ENCODE measurements at regions not wholly inside any gene's neighbourhood (a gene's known extent, or its start where the extent isn't known, plus 50 kb on each side); places are given as distances from the start of the nearest gene placed in this dataset.

GRCh38 chr5:3126639-3127038, 375.2 kb upstream of the IRX2 start:
- no peak for ATAC-seq
- Histone ChIP-seq H3K9me3 (no peaks in the 10 kb centered on the region), H3K27ac (no peak overlapping the region), H3K36me3 (replicated peaks in 1 of 2; ENCODE audit: insufficient read depth in 1 of 2, low read depth in 2 of 2) (no peaks in the 10 kb centered on the region), H3K27me3 (peaks cover 0 to 4% of the 10 kb centered on the region in 2 donors), H3K4me3 (no peak overlapping the region), H3K4me1 (no peaks in the 10 kb centered on the region)
- intact Hi-C loops (cut with DNase I): no loop called here
- TF ChIP-seq POLR2A (IDR thresholded peaks at IDR 0.05) (no peak), CTCF (IDR thresholded peaks at IDR 0.05) (no peak)
- no peak for DNase-seq
- 10 to 51% methylated on average over 2 to 10 of the region's 10 CpGs for WGBS, 2 donors

GRCh38 chr5:3124410-3124809, 372.9 kb upstream of the IRX2 start:
- intact Hi-C loops (cut with DNase I): no loop called here

DNA sequence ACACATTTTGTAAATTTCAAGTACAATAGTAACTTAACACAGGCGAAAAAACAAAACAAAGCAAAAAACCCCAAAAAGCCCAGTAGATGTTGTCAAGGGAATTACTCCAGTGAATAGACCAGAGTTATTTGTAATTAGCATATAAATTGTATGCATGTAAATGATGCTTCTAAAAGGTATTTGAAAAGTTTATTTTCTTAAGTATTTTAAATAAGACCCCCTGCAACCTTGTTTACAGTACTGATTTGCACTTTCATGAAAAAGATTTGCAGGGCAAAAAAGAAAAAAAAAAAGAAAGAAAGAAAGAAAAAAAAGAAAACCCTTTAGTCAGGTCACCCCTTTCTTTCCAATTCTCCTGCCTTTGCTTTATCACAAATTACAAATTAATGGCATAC, 372.3 kb upstream of the IRX2 start:
- no peak for DNase-seq
- peaks cover 0 to 17% of the 10 kb centered on the region in 2 donors for H3K27me3 ChIP-seq
- no peaks in the 10 kb centered on the region for H3K36me3 ChIP-seq (replicated peaks in 1 of 2; ENCODE audit: insufficient read depth in 1 of 2, low read depth in 2 of 2)
- ATAC-seq: no peak
- no peaks in the 10 kb centered on the region for H3K9me3 ChIP-seq
- no peak overlapping the region for H3K27ac ChIP-seq
- H3K4me1 ChIP-seq: no peaks in the 10 kb centered on the region
- 73 to 77% methylated on average over 1 of the region's 1 CpG for WGBS, 2 donors
- H3K4me3 ChIP-seq: no peak overlapping the region
- intact Hi-C loops (cut with DNase I): no loop called here
- TF ChIP-seq CTCF (IDR thresholded peaks at IDR 0.05) (no peak), POLR2A (IDR thresholded peaks at IDR 0.05) (no peak)

More at GRCh38 chr5:3124410-3124809, 372.9 kb upstream of the IRX2 start:
- no peak overlapping the region for H3K4me3 ChIP-seq
- DNase-seq: no peak
- 57 to 83% methylated on average over 6 of the region's 6 CpGs for WGBS, 2 donors
- H3K4me1 ChIP-seq: no peaks in the 10 kb centered on the region
- no peak for ATAC-seq
- no peak for TF ChIP-seq CTCF (IDR thresholded peaks at IDR 0.05)
- no peak overlapping the region for H3K27ac ChIP-seq
- no peaks in the 10 kb centered on the region for H3K36me3 ChIP-seq (replicated peaks in 1 of 2; ENCODE audit: insufficient read depth in 1 of 2, low read depth in 2 of 2)
- peaks cover 0 to 15% of the 10 kb centered on the region in 2 donors for H3K27me3 ChIP-seq
- no peaks in the 10 kb centered on the region for H3K9me3 ChIP-seq

DNA sequence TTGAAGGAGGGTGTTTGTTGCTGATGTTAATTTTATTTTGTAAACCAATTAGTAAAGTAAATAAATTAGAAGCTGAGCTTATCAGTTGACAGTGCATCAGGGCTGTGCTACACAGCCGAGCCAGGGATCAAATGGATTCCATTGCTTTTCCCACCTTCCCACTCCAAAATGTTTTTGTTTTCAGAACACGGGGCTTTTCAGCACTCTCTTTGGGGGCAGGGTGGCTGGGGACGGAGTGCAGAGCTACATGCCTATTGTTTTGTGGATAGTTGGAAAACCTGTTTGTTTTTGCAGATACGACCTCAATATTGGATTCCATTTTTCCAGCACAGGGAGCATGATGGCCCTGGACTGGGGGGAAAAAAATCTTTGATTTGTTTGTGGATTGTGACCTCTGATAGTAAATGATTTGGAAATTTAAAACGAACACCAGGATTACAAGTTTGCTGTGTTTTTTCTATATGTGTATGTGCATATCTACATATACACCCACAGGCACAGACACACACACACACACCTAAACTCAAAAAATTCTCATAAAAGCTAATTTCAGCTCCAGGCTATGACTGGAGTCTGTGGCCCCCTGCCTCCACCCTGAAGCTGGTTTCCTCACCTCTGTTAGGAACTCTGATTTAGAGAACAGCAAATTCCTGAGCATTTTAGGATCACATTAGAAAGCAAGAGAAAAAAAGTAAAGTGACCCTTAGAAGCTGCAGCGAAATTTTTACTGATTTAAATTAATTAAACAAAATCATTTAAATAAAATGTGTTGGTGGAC, 371.7 kb upstream of the IRX2 start:
- no peak overlapping the region for H3K27ac ChIP-seq
- H3K27me3 ChIP-seq: peaks cover 0 to 17% of the 10 kb centered on the region in 2 donors
- no peak overlapping the region for H3K4me3 ChIP-seq
- WGBS, 2 donors: 13 to 16% methylated on average over 6 of the region's 6 CpGs
- ATAC-seq: no peak
- TF ChIP-seq CTCF (IDR thresholded peaks at IDR 0.05) (no peak), POLR2A (IDR thresholded peaks at IDR 0.05) (no peak)
- intact Hi-C loops (cut with DNase I): no loop called here
- H3K36me3 ChIP-seq (replicated peaks in 1 of 2; ENCODE audit: insufficient read depth in 1 of 2, low read depth in 2 of 2): no peaks in the 10 kb centered on the region
- no peaks in the 10 kb centered on the region for H3K9me3 ChIP-seq
- no peaks in the 10 kb centered on the region for H3K4me1 ChIP-seq
- DNase-seq: no peak

- no peaks in the 10 kb centered on the region for H3K9me3 ChIP-seq
- intact Hi-C loops (cut with DNase I): no loop called here
- H3K27me3 ChIP-seq: peaks cover 0 to 17% of the 10 kb centered on the region in 2 donors
- H3K36me3 ChIP-seq (replicated peaks in 1 of 2; ENCODE audit: insufficient read depth in 1 of 2, low read depth in 2 of 2): no peaks in the 10 kb centered on the region
- H3K4me3 ChIP-seq: no peak overlapping the region
- no peak overlapping the region for H3K27ac ChIP-seq
- WGBS, 2 donors: 15 to 27% methylated on average over 3 of the region's 3 CpGs
- H3K4me1 ChIP-seq: no peaks in the 10 kb centered on the region
- ATAC-seq (no peak), DNase-seq (no peak)
- TF ChIP-seq POLR2A (IDR thresholded peaks at IDR 0.05) (no peak), CTCF (IDR thresholded peaks at IDR 0.05) (no peak)
These were observed 370.7 kb upstream of the IRX2 start for GRCh38 chr5:3122216-3122615.

All from body of pancreas (tissue), 4 donors.